ENCODE measurements at regions not wholly inside any gene's neighbourhood (a gene's known extent, or its start where the extent isn't known, plus 50 kb on each side); places are given as distances from the start of the nearest gene placed in this dataset.

- Histone ChIP-seq H3K9me3 (ENCODE audit: control insufficient read depth in 1 of 2, low read length in 2 of 2) (no peaks in the 10 kb centered on the region), H3K27me3 (ENCODE audit: low read depth, low read length) (no peaks in the 10 kb centered on the region), H3K4me3 (ENCODE audit: low read depth in 1 of 2, low read length in 2 of 2) (no peak overlapping the region), H3K36me3 (ENCODE audit: control insufficient read depth in 1 of 2, insufficient read depth in 2 of 2, low read length in 2 of 2) (no peaks in the 10 kb centered on the region), H3K4me1 (ENCODE audit: control insufficient read depth in 1 of 2, insufficient read depth in 2 of 2, low read length in 2 of 2) (peaks cover 4 to 5% of the 10 kb centered on the region in 2 donors), H3K27ac (ENCODE audit: low read length) (no peak overlapping the region)
These were observed 142.1 kb upstream of the STMND1 start for GRCh38 chr6:16959789-16960188.

- Histone ChIP-seq H3K27me3 (ENCODE audit: low read depth, low read length) (no peaks in the 10 kb centered on the region), H3K4me3 (ENCODE audit: low read depth in 1 of 2, low read length in 2 of 2) (no peak overlapping the region), H3K9me3 (ENCODE audit: control insufficient read depth in 1 of 2, low read length in 2 of 2) (no peaks in the 10 kb centered on the region), H3K27ac (ENCODE audit: low read length) (no peak overlapping the region), H3K4me1 (ENCODE audit: control insufficient read depth in 1 of 2, insufficient read depth in 2 of 2, low read length in 2 of 2) (no peaks in the 10 kb centered on the region), H3K36me3 (ENCODE audit: control insufficient read depth in 1 of 2, insufficient read depth in 2 of 2, low read length in 2 of 2) (no peaks in the 10 kb centered on the region)
These were observed 145.5 kb upstream of the STMND1 start for GRCh38 chr6:16956361-16956760.

- Histone ChIP-seq H3K9me3 (ENCODE audit: control insufficient read depth in 1 of 2, low read length in 2 of 2) (no peaks in the 10 kb centered on the region), H3K27me3 (ENCODE audit: low read depth, low read length) (no peaks in the 10 kb centered on the region), H3K27ac (ENCODE audit: low read length) (no peak overlapping the region), H3K36me3 (ENCODE audit: control insufficient read depth in 1 of 2, insufficient read depth in 2 of 2, low read length in 2 of 2) (no peaks in the 10 kb centered on the region), H3K4me1 (ENCODE audit: control insufficient read depth in 1 of 2, insufficient read depth in 2 of 2, low read length in 2 of 2) (no peaks in the 10 kb centered on the region), H3K4me3 (ENCODE audit: low read depth in 1 of 2, low read length in 2 of 2) (no peak overlapping the region)
These were observed 146.0 kb upstream of the STMND1 start for GRCh38 chr6:16955899-16956298.

GRCh38 chr6:16953905-16954304 is 147.9 kb upstream of the STMND1 start:
- no peak overlapping the region for H3K4me3 ChIP-seq (ENCODE audit: low read depth in 1 of 2, low read length in 2 of 2)
- H3K4me1 ChIP-seq (ENCODE audit: control insufficient read depth in 1 of 2, insufficient read depth in 2 of 2, low read length in 2 of 2): no peaks in the 10 kb centered on the region
- H3K36me3 ChIP-seq (ENCODE audit: control insufficient read depth in 1 of 2, insufficient read depth in 2 of 2, low read length in 2 of 2): no peaks in the 10 kb centered on the region
- no peaks in the 10 kb centered on the region for H3K27me3 ChIP-seq (ENCODE audit: low read depth, low read length)
- H3K27ac ChIP-seq (ENCODE audit: low read length): no peak overlapping the region
- H3K9me3 ChIP-seq (ENCODE audit: control insufficient read depth in 1 of 2, low read length in 2 of 2): no peaks in the 10 kb centered on the region

- H3K36me3 ChIP-seq (ENCODE audit: control insufficient read depth in 1 of 2, insufficient read depth in 2 of 2, low read length in 2 of 2): no peaks in the 10 kb centered on the region
- H3K9me3 ChIP-seq (ENCODE audit: control insufficient read depth in 1 of 2, low read length in 2 of 2): no peaks in the 10 kb centered on the region
- no peak overlapping the region for H3K4me3 ChIP-seq (ENCODE audit: low read depth in 1 of 2, low read length in 2 of 2)
- no peak overlapping the region for H3K27ac ChIP-seq (ENCODE audit: low read length)
- H3K4me1 ChIP-seq (ENCODE audit: control insufficient read depth in 1 of 2, insufficient read depth in 2 of 2, low read length in 2 of 2): no peaks in the 10 kb centered on the region
- no peaks in the 10 kb centered on the region for H3K27me3 ChIP-seq (ENCODE audit: low read depth, low read length)
These were observed 148.4 kb upstream of the STMND1 start for GRCh38 chr6:16953446-16953845.

- Histone ChIP-seq H3K27ac (ENCODE audit: low read length) (no peak overlapping the region), H3K4me1 (ENCODE audit: control insufficient read depth in 1 of 2, insufficient read depth in 2 of 2, low read length in 2 of 2) (no peaks in the 10 kb centered on the region), H3K36me3 (ENCODE audit: control insufficient read depth in 1 of 2, insufficient read depth in 2 of 2, low read length in 2 of 2) (no peaks in the 10 kb centered on the region), H3K27me3 (ENCODE audit: low read depth, low read length) (no peaks in the 10 kb centered on the region), H3K4me3 (ENCODE audit: low read depth in 1 of 2, low read length in 2 of 2) (no peak overlapping the region), H3K9me3 (ENCODE audit: control insufficient read depth in 1 of 2, low read length in 2 of 2) (no peaks in the 10 kb centered on the region)
These were observed 150.9 kb upstream of the STMND1 start for GRCh38 chr6:16950825-16951495.

GRCh38 chr6:16950302-16950701 is 151.5 kb upstream of the STMND1 start:
- H3K4me1 ChIP-seq (ENCODE audit: control insufficient read depth in 1 of 2, insufficient read depth in 2 of 2, low read length in 2 of 2): no peaks in the 10 kb centered on the region
- no peaks in the 10 kb centered on the region for H3K27me3 ChIP-seq (ENCODE audit: low read depth, low read length)
- H3K36me3 ChIP-seq (ENCODE audit: control insufficient read depth in 1 of 2, insufficient read depth in 2 of 2, low read length in 2 of 2): no peaks in the 10 kb centered on the region
- H3K4me3 ChIP-seq (ENCODE audit: low read depth in 1 of 2, low read length in 2 of 2): no peak overlapping the region
- no peaks in the 10 kb centered on the region for H3K9me3 ChIP-seq (ENCODE audit: control insufficient read depth in 1 of 2, low read length in 2 of 2)
- H3K27ac ChIP-seq (ENCODE audit: low read length): no peak overlapping the region

GRCh38 chr6:16949716-16950115 is 152.1 kb upstream of the STMND1 start:
- no peaks in the 10 kb centered on the region for H3K27me3 ChIP-seq (ENCODE audit: low read depth, low read length)
- H3K27ac ChIP-seq (ENCODE audit: low read length): no peak overlapping the region
- H3K4me1 ChIP-seq (ENCODE audit: control insufficient read depth in 1 of 2, insufficient read depth in 2 of 2, low read length in 2 of 2): no peaks in the 10 kb centered on the region
- no peak overlapping the region for H3K4me3 ChIP-seq (ENCODE audit: low read depth in 1 of 2, low read length in 2 of 2)
- no peaks in the 10 kb centered on the region for H3K9me3 ChIP-seq (ENCODE audit: control insufficient read depth in 1 of 2, low read length in 2 of 2)
- no peaks in the 10 kb centered on the region for H3K36me3 ChIP-seq (ENCODE audit: control insufficient read depth in 1 of 2, insufficient read depth in 2 of 2, low read length in 2 of 2)

- H3K27ac ChIP-seq (ENCODE audit: low read length): no peak overlapping the region
These were observed 153.5 kb upstream of the STMND1 start for GRCh38 chr6:16948396-16948795.

GRCh38 chr6:16947375-16948015 is 154.4 kb upstream of the STMND1 start:
- no peak overlapping the region for H3K4me3 ChIP-seq (ENCODE audit: low read depth in 1 of 2, low read length in 2 of 2)
- no peak overlapping the region for H3K27ac ChIP-seq (ENCODE audit: low read length)
- H3K36me3 ChIP-seq (ENCODE audit: control insufficient read depth in 1 of 2, insufficient read depth in 2 of 2, low read length in 2 of 2): no peaks in the 10 kb centered on the region
- no peaks in the 10 kb centered on the region for H3K4me1 ChIP-seq (ENCODE audit: control insufficient read depth in 1 of 2, insufficient read depth in 2 of 2, low read length in 2 of 2)
- no peaks in the 10 kb centered on the region for H3K27me3 ChIP-seq (ENCODE audit: low read depth, low read length)
- H3K9me3 ChIP-seq (ENCODE audit: control insufficient read depth in 1 of 2, low read length in 2 of 2): no peaks in the 10 kb centered on the region

More at GRCh38 chr6:16948396-16948795, 153.5 kb upstream of the STMND1 start:
- H3K4me1 ChIP-seq (ENCODE audit: control insufficient read depth in 1 of 2, insufficient read depth in 2 of 2, low read length in 2 of 2): no peaks in the 10 kb centered on the region
- H3K9me3 ChIP-seq (ENCODE audit: control insufficient read depth in 1 of 2, low read length in 2 of 2): no peaks in the 10 kb centered on the region
- no peaks in the 10 kb centered on the region for H3K36me3 ChIP-seq (ENCODE audit: control insufficient read depth in 1 of 2, insufficient read depth in 2 of 2, low read length in 2 of 2)
- no peaks in the 10 kb centered on the region for H3K27me3 ChIP-seq (ENCODE audit: low read depth, low read length)
- H3K4me3 ChIP-seq (ENCODE audit: low read depth in 1 of 2, low read length in 2 of 2): no peak overlapping the region

GRCh38 chr6:16944596-16944995 is 157.3 kb upstream of the STMND1 start:
- Histone ChIP-seq H3K27me3 (ENCODE audit: low read depth, low read length) (no peaks in the 10 kb centered on the region), H3K36me3 (ENCODE audit: control insufficient read depth in 1 of 2, insufficient read depth in 2 of 2, low read length in 2 of 2) (no peaks in the 10 kb centered on the region), H3K27ac (ENCODE audit: low read length) (no peak overlapping the region), H3K4me1 (ENCODE audit: control insufficient read depth in 1 of 2, insufficient read depth in 2 of 2, low read length in 2 of 2) (no peaks in the 10 kb centered on the region), H3K9me3 (ENCODE audit: control insufficient read depth in 1 of 2, low read length in 2 of 2) (no peaks in the 10 kb centered on the region), H3K4me3 (ENCODE audit: low read depth in 1 of 2, low read length in 2 of 2) (no peak overlapping the region)

GRCh38 chr6:16939839-16940238 is 162.0 kb upstream of the STMND1 start:
- no peaks in the 10 kb centered on the region for H3K9me3 ChIP-seq (ENCODE audit: control insufficient read depth in 1 of 2, low read length in 2 of 2)

More at GRCh38 chr6:16939839-16940238, 162.0 kb upstream of the STMND1 start:
- H3K4me3 ChIP-seq (ENCODE audit: low read depth in 1 of 2, low read length in 2 of 2): no peak overlapping the region
- no peaks in the 10 kb centered on the region for H3K27me3 ChIP-seq (ENCODE audit: low read depth, low read length)
- H3K36me3 ChIP-seq (ENCODE audit: control insufficient read depth in 1 of 2, insufficient read depth in 2 of 2, low read length in 2 of 2): no peaks in the 10 kb centered on the region
- H3K4me1 ChIP-seq (ENCODE audit: control insufficient read depth in 1 of 2, insufficient read depth in 2 of 2, low read length in 2 of 2): no peaks in the 10 kb centered on the region
- H3K27ac ChIP-seq (ENCODE audit: low read length): no peak overlapping the region

Measured in muscle layer of duodenum (tissue), 2 donors.